ENCODE measurements at regions not wholly inside any gene's neighbourhood (a gene's known extent, or its start where the extent isn't known, plus 50 kb on each side); places are given as distances from the start of the nearest gene placed in this dataset.

- Histone ChIP-seq H3K27me3 (ENCODE audit: low read depth) (peaks cover 16% of the 10 kb centered on the region), H3K4me1 (peaks cover 6% of the 10 kb centered on the region), H3K4me3 (no peak overlapping the region), H3K36me3 (replicated peaks) (no peaks in the 10 kb centered on the region), H3K9me3 (no peaks in the 10 kb centered on the region)
- no peak for DNase-seq (ENCODE audit: low spot score in 2 of 2)
- in situ Hi-C loops (cut with MboI; ENCODE audit: low sequenced_read_pairs), result loop anchor here (10.0 kb wide), 1 partner anchor 197 kb away; no protein-coding TSS in a partner anchor
Measured at GRCh38 chr15:68871507-68871906, 50.8 kb upstream of the ANP32A start.

- DNase-seq (ENCODE audit: low spot score in 2 of 2), result no peak
- in situ Hi-C loops (cut with MboI; ENCODE audit: low sequenced_read_pairs), result loop anchor here (5.0 to 25.0 kb wide), 5 partner anchors 92 to 562 kb away; no protein-coding TSS in a partner anchor
- H3K4me3 ChIP-seq, result no peak overlapping the region
- no peaks in the 10 kb centered on the region for H3K9me3 ChIP-seq
- H3K27me3 ChIP-seq (ENCODE audit: low read depth), result peaks cover 39% of the 10 kb centered on the region
- peaks cover 6% of the 10 kb centered on the region for H3K4me1 ChIP-seq
- no peaks in the 10 kb centered on the region for H3K36me3 ChIP-seq (replicated peaks)
Measured at GRCh38 chr15:68874788-68875187, 54.1 kb upstream of the ANP32A start.

- in situ Hi-C loops (cut with MboI; ENCODE audit: low sequenced_read_pairs), result loop anchor here (5.0 to 25.0 kb wide), 5 partner anchors 93 to 563 kb away; no protein-coding TSS in a partner anchor
- Histone ChIP-seq H3K9me3 (no peaks in the 10 kb centered on the region), H3K4me3 (peak overlapping the region; percentile 30), H3K27me3 (ENCODE audit: low read depth) (peaks cover 45% of the 10 kb centered on the region), H3K4me1 (peaks cover 6% of the 10 kb centered on the region), H3K36me3 (replicated peaks) (no peaks in the 10 kb centered on the region)
- peak; percentile 98 to 99 for DNase-seq (ENCODE audit: low spot score in 2 of 2)
Measured at GRCh38 chr15:68875377-68876116, 54.8 kb upstream of the SPESP1 start.

- Histone ChIP-seq H3K4me1 (peaks cover 6% of the 10 kb centered on the region), H3K36me3 (replicated peaks) (no peaks in the 10 kb centered on the region), H3K4me3 (no peak overlapping the region), H3K27me3 (ENCODE audit: low read depth) (peaks cover 43% of the 10 kb centered on the region), H3K9me3 (no peaks in the 10 kb centered on the region)
- no peak for DNase-seq (ENCODE audit: low spot score in 2 of 2)
- in situ Hi-C loops (cut with MboI; ENCODE audit: low sequenced_read_pairs), result loop anchor here (5.0 to 25.0 kb wide), 5 partner anchors 95 to 565 kb away; no protein-coding TSS in a partner anchor
Measured at GRCh38 chr15:68877626-68878025, 52.7 kb upstream of the SPESP1 start.

GRCh38 chr15:68880382-68880781 is 49.9 kb upstream of the SPESP1 start:
- Histone ChIP-seq H3K4me1 (peaks cover 3% of the 10 kb centered on the region; the same call in 1 of the 2 replicates), H3K4me3 (no peak overlapping the region), H3K9me3 (no peaks in the 10 kb centered on the region), H3K27me3 (ENCODE audit: low read depth) (peaks cover 55% of the 10 kb centered on the region), H3K36me3 (replicated peaks) (no peaks in the 10 kb centered on the region)
- no peak for DNase-seq (ENCODE audit: low spot score in 2 of 2)
- in situ Hi-C loops (cut with MboI; ENCODE audit: low sequenced_read_pairs), result loop anchor here (25.0 kb wide), 1 partner anchor 568 kb away; no protein-coding TSS in a partner anchor

Measured in HAP-1 (cell line).